Upper lobe of right lung (tissue), 1 donor: ENCODE measurements at regions not wholly inside any gene's neighbourhood (a gene's known extent, or its start where the extent isn't known, plus 50 kb on each side); places are given as distances from the start of the nearest gene placed in this dataset.
"Not testable (repeated sequence)": the region's sequence is repeated elsewhere in the genome, so short reads cannot be mapped to it uniquely, and the experiment has no call there.

ENCODE experiments used
- ATAC-seq: fragments of 200-7000 bp; cut with Tn5 transposase; one replicate; pipeline ENCODE4 v1.9.1; 2020; ENCODE audit warnings: mild to moderate bottlenecking, moderate library complexity
- DNase-seq: peaks from one replicate; pipeline ENCODE4 v3.0.0-alpha.2; 2020
- H3K27ac ChIP-seq: fragments of 200-600 bp; one replicate; pipeline ENCODE4 v1.8.0; 2022
- H3K27me3 ChIP-seq: fragments of 200-600 bp; one replicate; pipeline ENCODE4 v1.8.0; 2022; ENCODE audit warnings: mild to moderate bottlenecking
- H3K36me3 ChIP-seq: fragments of 200-600 bp; one replicate; pipeline ENCODE4 v1.8.0; 2022
- H3K4me1 ChIP-seq: fragments of 200-600 bp; one replicate; pipeline ENCODE4 v1.8.0; 2022
- H3K4me3 ChIP-seq: fragments of 200-600 bp; one replicate; pipeline ENCODE4 v1.8.0; 2022; ENCODE audit warnings: mild to moderate bottlenecking
- H3K9me3 ChIP-seq: fragments of 200-600 bp; one replicate; pipeline ENCODE4 v1.8.0; 2022
- intact Hi-C: fragments of 100-400 bp; cut with DNase I; formaldehyde crosslinking; loops from one replicate; pipeline ENCODE4 v1.11.0; 2022
- TF ChIP-seq, protein P1 (sequence below): fragments of 200-600 bp; IDR thresholded peaks from one replicate; pipeline ENCODE4 v1.8.0; 2022; ENCODE audit warnings: antibody characterized with exemption
- donor health status: DM: no; HTN: yes; CAD: no; lungs with severe emphysema.

DNA sequence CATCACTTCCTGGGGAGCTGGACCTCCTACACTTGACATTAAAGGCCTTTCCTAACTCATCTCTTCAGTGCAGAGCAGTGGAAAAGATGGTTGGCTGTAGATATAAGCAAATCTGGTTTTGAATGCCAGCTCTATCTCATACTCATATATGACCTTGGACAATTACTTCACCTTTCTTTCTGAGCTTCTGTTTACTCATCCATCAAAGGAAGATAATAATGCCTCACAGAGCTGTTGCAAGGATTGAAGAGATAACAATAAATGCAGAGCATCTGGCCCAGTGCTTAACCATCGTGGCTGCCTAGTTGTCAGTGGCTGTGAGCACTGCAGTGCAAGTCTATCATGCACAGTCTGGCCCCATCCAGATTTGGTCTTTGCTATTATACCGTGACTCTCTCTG lies 148.1 kb upstream of the EOLA2 start:
- H3K27ac ChIP-seq, result no peak overlapping the region
- no peaks in the 10 kb centered on the region for H3K4me1 ChIP-seq
- TF ChIP-seq, protein P1, sequence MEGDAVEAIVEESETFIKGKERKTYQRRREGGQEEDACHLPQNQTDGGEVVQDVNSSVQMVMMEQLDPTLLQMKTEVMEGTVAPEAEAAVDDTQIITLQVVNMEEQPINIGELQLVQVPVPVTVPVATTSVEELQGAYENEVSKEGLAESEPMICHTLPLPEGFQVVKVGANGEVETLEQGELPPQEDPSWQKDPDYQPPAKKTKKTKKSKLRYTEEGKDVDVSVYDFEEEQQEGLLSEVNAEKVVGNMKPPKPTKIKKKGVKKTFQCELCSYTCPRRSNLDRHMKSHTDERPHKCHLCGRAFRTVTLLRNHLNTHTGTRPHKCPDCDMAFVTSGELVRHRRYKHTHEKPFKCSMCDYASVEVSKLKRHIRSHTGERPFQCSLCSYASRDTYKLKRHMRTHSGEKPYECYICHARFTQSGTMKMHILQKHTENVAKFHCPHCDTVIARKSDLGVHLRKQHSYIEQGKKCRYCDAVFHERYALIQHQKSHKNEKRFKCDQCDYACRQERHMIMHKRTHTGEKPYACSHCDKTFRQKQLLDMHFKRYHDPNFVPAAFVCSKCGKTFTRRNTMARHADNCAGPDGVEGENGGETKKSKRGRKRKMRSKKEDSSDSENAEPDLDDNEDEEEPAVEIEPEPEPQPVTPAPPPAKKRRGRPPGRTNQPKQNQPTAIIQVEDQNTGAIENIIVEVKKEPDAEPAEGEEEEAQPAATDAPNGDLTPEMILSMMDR, result no peak
- H3K4me3 ChIP-seq, result no peak overlapping the region
- ATAC-seq, result no peak
- DNase-seq, result no peak
- H3K27me3 ChIP-seq, result no peaks in the 10 kb centered on the region
- intact Hi-C loops, result no loop called here
- no peaks in the 10 kb centered on the region for H3K36me3 ChIP-seq
- H3K9me3 ChIP-seq, result no peaks in the 10 kb centered on the region

DNA sequence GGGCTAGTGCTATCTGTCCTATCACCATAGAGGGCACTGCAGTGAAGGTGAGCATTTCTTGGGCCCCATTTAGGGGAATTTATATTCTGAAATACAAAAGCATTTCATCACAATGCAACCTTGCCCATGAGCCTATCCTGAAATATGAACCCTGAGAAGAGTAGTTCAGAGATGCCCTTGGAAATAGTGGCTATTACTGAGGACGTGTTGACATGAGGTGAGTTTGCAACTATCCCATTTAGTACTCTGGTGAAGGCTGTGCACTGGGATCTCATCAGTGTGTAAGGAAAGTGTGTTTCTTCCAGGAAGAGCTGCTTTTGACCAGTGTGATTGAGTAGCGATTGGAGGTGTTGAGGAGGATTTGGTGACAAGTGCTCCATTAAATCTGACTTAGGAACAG lies 149.3 kb upstream of the EOLA2 start:
- Histone ChIP-seq H3K36me3 (no peaks in the 10 kb centered on the region), H3K9me3 (no peaks in the 10 kb centered on the region), H3K27me3 (no peaks in the 10 kb centered on the region), H3K27ac (no peak overlapping the region), H3K4me1 (no peaks in the 10 kb centered on the region), H3K4me3 (no peak overlapping the region)
- TF ChIP-seq, protein P1, result no peak
- no peak for DNase-seq
- intact Hi-C loops, result no loop called here
- ATAC-seq, result no peak

DNA sequence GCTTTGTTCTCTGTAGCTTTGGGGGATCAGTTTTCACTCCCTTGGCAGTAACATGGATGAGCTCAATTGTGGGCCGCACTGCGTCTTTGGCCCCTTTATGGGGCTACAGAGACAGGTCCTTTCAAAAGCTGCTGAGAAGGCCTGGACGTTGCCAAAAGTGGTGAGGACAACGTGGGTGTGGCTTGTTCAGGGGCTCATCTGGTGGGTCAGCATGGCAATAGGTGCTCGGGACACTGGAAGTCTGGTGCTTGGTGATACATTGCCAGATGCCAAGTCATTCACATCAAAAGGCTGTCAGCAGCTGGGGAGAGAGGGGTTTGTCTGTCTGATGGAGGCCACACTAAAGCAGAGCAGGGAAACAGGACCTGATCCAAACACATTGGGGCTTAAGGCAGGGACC lies 149.8 kb upstream of the EOLA2 start:
- Histone ChIP-seq H3K36me3 (no peaks in the 10 kb centered on the region), H3K4me3 (no peak overlapping the region), H3K27ac (no peak overlapping the region), H3K9me3 (no peaks in the 10 kb centered on the region), H3K4me1 (no peaks in the 10 kb centered on the region), H3K27me3 (no peaks in the 10 kb centered on the region)
- ATAC-seq (no peak), DNase-seq (no peak)
- TF ChIP-seq, protein P1, result no peak
- intact Hi-C loops, result no loop called here

DNA sequence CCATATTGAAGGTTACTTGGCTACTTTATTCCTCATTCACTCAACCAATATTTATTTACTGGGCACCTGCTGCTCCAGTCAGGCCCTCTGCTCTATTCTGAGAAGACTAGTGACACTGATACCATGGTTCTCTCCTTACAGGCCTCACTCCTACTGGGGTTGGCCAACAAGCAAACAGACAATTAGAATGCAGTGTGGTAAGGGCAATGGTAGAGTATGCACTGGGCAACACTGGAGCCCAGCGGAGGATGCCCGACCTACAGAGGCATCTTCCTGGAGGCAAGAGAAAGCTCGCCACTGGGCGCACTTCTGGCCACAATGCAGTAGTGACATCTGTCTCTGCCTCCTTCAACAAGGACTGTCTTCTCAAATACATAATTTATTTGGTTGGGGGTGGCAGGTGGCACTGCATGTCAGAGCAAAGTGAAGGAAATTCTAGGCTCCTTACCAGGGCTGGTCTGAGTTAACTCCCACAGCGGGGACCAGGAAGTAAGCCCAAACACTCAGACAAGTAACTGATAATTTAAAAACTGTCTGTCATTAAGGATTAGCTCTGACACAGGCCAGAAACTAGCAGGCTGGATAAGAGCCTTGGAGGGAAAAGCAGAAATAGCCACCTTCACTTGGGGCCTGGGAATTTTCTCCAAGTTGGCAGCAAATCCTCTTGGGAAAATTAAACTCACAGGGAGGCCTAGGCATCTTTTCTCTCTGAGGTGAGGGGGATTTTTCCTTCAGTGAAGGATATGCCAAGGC lies 150.7 kb upstream of the EOLA2 start:
- Histone ChIP-seq H3K27ac (no peak overlapping the region), H3K36me3 (no peaks in the 10 kb centered on the region), H3K4me3 (no peak overlapping the region), H3K4me1 (no peaks in the 10 kb centered on the region), H3K27me3 (no peaks in the 10 kb centered on the region), H3K9me3 (no peaks in the 10 kb centered on the region)
- TF ChIP-seq, protein P1, result no peak
- ATAC-seq (no peak), DNase-seq (no peak)
- intact Hi-C loops, result no loop called here

DNA sequence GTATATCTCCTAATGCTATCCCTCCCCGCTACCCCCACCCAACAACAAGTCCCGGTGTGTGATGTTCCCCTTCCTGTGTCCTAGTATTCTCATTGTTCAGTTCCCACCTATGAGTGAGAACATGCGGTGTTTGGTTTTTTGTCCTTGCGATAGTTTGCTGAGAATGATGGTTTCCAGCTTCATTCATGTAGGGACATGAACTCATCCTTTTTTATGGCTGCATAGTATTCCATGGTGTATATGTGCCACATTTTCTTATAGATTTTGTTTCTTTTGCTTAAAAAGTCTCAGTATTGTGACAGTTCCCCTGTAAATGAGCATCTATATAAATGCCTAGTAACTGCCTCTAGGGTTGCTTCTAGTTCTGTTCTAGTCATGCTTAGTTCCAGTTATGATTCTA lies 153.0 kb upstream of the EOLA2 start:
- intact Hi-C loops, H3K27me3 ChIP-seq, ATAC-seq, H3K27ac ChIP-seq, H3K36me3 ChIP-seq, DNase-seq, H3K9me3 ChIP-seq, H3K4me1 ChIP-seq, H3K4me3 ChIP-seq: not testable (repeated sequence)

DNA sequence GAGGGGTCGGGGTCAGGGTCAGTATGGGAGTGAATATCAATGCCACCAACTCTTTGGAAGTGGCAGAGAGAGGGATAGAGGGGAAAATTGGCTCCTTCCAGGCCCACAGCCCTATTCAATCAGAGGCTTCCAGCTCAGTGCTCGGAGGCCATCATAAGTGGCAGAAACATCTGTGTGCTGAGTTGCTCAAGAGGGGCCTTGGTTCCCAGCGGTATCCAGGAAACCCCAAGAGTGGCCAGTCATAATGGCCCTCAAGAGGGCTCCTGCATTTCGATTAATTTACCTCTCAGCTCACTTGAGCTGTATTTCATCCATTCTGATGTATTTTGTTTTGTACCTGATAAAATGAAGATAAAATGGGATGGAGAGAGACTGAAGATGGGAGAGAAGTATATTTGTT lies 154.3 kb upstream of the EOLA2 start:
- Histone ChIP-seq H3K4me3 (no peak overlapping the region), H3K4me1 (no peaks in the 10 kb centered on the region), H3K36me3 (no peaks in the 10 kb centered on the region), H3K9me3 (no peaks in the 10 kb centered on the region), H3K27ac (no peak overlapping the region), H3K27me3 (no peaks in the 10 kb centered on the region)
- ATAC-seq (peak; percentile 48), DNase-seq (no peak)
- intact Hi-C loops, result no loop called here
- TF ChIP-seq, protein P1, result no peak
